Activated naive CD4-positive, alpha-beta T cell treated with anti-CD3 and anti-CD28 coated beads, Interleukin-2, amount 50 U/mL, for 24 hours (primary cell): ENCODE measurements at regions not wholly inside any gene's neighbourhood (a gene's known extent, or its start where the extent isn't known, plus 50 kb on each side); places are given as distances from the start of the nearest gene placed in this dataset.

ENCODE experiments used
- H3K27ac Mint-ChIP-seq: one replicate; pipeline ENCODE4 v1.8.0; 2021; ENCODE audit warnings: mild to moderate bottlenecking, mixed read lengths
- H3K27me3 Mint-ChIP-seq: one replicate; pipeline ENCODE4 v1.8.0; 2021; ENCODE audit warnings: mixed read lengths
- H3K36me3 Mint-ChIP-seq: one replicate; pipeline ENCODE4 v1.8.0; 2021; ENCODE audit warnings: mixed read lengths
- H3K4me1 Mint-ChIP-seq: one replicate; pipeline ENCODE4 v1.8.0; 2021; ENCODE audit warnings: mixed read lengths
- H3K4me3 Mint-ChIP-seq: one replicate; pipeline ENCODE4 v1.8.0; 2021; ENCODE audit warnings: mild to moderate bottlenecking, mixed read lengths
- H3K9me3 Mint-ChIP-seq: one replicate; pipeline ENCODE4 v1.8.0; 2021; ENCODE audit warnings: mixed read lengths

DNA sequence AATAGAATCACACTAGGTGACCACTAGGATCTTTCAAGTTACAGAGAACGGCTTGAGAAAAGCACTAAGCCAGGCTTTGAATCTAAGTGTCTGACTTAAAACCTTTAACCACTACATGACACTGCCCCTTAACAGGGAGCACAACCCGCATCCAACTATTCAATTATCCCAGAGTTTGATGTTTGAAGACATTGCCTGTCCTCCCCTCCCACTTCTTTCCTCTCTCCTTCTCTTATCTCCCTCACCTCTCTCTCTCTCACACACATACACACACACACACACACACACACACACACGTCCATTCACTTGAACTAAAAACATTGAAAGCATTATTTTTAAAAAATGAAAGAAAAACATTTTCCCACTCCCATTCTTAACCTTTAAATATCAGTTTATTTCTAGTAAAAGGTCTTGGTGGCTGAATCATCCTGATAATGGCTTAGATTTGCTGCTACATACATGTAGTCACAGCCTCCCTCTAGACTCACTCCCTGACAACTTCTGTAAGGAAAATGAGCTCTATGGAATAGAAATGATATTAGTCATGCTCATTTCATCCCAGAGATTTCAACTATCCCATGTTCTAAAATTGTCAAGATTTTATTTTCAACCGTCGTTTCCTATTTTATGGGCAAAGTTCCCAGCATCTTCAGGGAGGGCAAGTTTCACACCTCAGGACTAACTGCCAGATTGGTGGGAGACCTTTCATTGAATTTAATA lies 53.5 kb upstream of the RAP1B start:
- no peaks in the 10 kb centered on the region for H3K27me3 Mint-ChIP-seq
- peak overlapping the region; percentile 35 for H3K27ac Mint-ChIP-seq
- H3K36me3 Mint-ChIP-seq = no peaks in the 10 kb centered on the region
- H3K9me3 Mint-ChIP-seq = no peaks in the 10 kb centered on the region
- no peak overlapping the region for H3K4me3 Mint-ChIP-seq
- peaks cover 40% of the 10 kb centered on the region for H3K4me1 Mint-ChIP-seq

DNA sequence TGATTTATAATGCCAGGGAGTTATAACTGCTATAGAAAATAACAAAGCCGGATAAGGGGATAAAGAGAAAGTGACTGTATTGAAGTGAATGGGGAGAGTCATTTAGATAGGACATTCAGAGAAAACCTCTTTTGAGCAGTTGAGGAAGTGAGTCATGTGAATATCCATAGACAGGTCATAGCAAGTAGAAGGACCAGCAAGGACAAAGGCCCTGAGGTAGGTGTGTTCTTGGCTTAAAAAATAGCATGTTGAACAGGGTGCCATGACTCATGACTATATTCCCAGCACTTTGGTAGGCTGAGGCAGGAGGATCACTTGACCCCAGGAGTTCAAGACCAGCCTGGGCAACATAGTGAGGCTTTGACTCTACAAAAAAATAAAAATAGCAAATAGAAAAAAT lies 51.5 kb upstream of the RAP1B start:
- H3K27ac Mint-ChIP-seq = no peak overlapping the region
- no peaks in the 10 kb centered on the region for H3K27me3 Mint-ChIP-seq
- peaks cover 31% of the 10 kb centered on the region for H3K4me1 Mint-ChIP-seq
- no peaks in the 10 kb centered on the region for H3K9me3 Mint-ChIP-seq
- H3K36me3 Mint-ChIP-seq = no peaks in the 10 kb centered on the region
- H3K4me3 Mint-ChIP-seq = no peak overlapping the region

- Mint-ChIP-seq H3K27me3 (no peaks in the 10 kb centered on the region), H3K9me3 (no peaks in the 10 kb centered on the region), H3K27ac (no peak overlapping the region), H3K4me1 (peaks cover 41% of the 10 kb centered on the region), H3K36me3 (no peaks in the 10 kb centered on the region), H3K4me3 (no peak overlapping the region)
Measured at GRCh38 chr12:68559984-68560850, 50.5 kb upstream of the RAP1B start.

GRCh38 chr12:68560851-68561422 lies 49.8 kb upstream of the RAP1B start:
- Mint-ChIP-seq H3K4me1 (peaks cover 47% of the 10 kb centered on the region), H3K27ac (no peak overlapping the region), H3K27me3 (no peaks in the 10 kb centered on the region), H3K36me3 (no peaks in the 10 kb centered on the region), H3K9me3 (no peaks in the 10 kb centered on the region), H3K4me3 (no peak overlapping the region)
